ENCODE measurements at regions not wholly inside any gene's neighbourhood (a gene's known extent, or its start where the extent isn't known, plus 50 kb on each side); places are given as distances from the start of the nearest gene placed in this dataset.

GRCh38 chr5:135667204-135667603, 88.4 kb upstream of the CXCL14 start:
- H3K4me3 ChIP-seq (ENCODE audit: extremely low read depth in 1 of 4, insufficient read depth in 2 of 4, low read depth in 3 of 4, low read length in 4 of 4), result no peak overlapping the region
- no peak overlapping the region for H4K5ac ChIP-seq (ENCODE audit: insufficient read length, low read depth, low read length)
- H3K4ac ChIP-seq (replicated peaks; ENCODE audit: insufficient read length, low read depth, low read length), result no peak overlapping the region
- WGBS, 2 experiments (ENCODE audit: extremely low coverage in 1 of 2, insufficient coverage in 1 of 2, insufficient read length in 1 of 2, insufficient replicate concordance in 2 of 2, low coverage in 1 of 2, low lambda C conversion rate in 2 of 2, missing lambda C conversion rate in 1 of 2), result 91% methylated on average over 3 of the region's 3 CpGs; no CpG with 5 or more reads in 1 of the 2 experiments
- no peaks in the 10 kb centered on the region; a peak in 1 of 8 replicates for H3K36me3 ChIP-seq (ENCODE audit: control insufficient read depth in 2 of 4, insufficient read depth in 4 of 4, low read length in 3 of 4)
- no peak overlapping the region for H3K9ac ChIP-seq (replicated peaks in 1 of 4; ENCODE audit: extremely low read depth in 1 of 4, low read depth in 3 of 4, low read length in 3 of 4)
- H2BK5ac ChIP-seq (ENCODE audit: low read depth, low read length), result no peak overlapping the region
- no peak overlapping the region for H3K4me2 ChIP-seq (ENCODE audit: insufficient read depth in 1 of 2, low read depth in 2 of 2, low read length in 2 of 2)
- H4K20me1 ChIP-seq (replicated peaks in 1 of 2; ENCODE audit: control insufficient read depth in 1 of 2, insufficient read depth in 2 of 2, low read length in 2 of 2), result no peaks in the 10 kb centered on the region
- H2AK5ac ChIP-seq (ENCODE audit: low read depth, low read length), result no peak overlapping the region
- H3K79me1 ChIP-seq (ENCODE audit: low read depth, low read length), result no peaks in the 10 kb centered on the region
- no peak overlapping the region for H4K8ac ChIP-seq (ENCODE audit: extremely low read depth, insufficient read depth, low read length)
- no peak overlapping the region for H4K91ac ChIP-seq (replicated peaks; ENCODE audit: insufficient read length, low read length)
- no peak overlapping the region for H2BK15ac ChIP-seq (ENCODE audit: low read length)
- FAIRE-seq, result no peak
- POLR2A ChIA-PET (ENCODE audit: partially characterized antibody), result interaction anchor here (0.6 kb wide), 1 partner anchor 62 kb away, joined by 5 read pairs; no protein-coding TSS in a partner anchor
- H2AFZ ChIP-seq (ENCODE audit: low read length), result no peak overlapping the region
- DNase-seq (ENCODE audit: low read depth in 1 of 2, low spot score in 2 of 2), result no peak
- H3K4me1 ChIP-seq (replicated peaks in 1 of 4; ENCODE audit: control insufficient read depth in 3 of 4, insufficient read depth in 4 of 4, low read length in 3 of 4), result peaks cover 0 to 3% (median 0%) of the 10 kb centered on the region in 4 experiments; a peak in 1 of 7 replicates
- no peak overlapping the region for H3K56ac ChIP-seq (replicated peaks; ENCODE audit: insufficient read length, low read depth, low read length)
- H3K23ac ChIP-seq (ENCODE audit: insufficient read length), result no peak overlapping the region
- H3K9me3 ChIP-seq (ENCODE audit: insufficient read depth in 2 of 2, low read depth in 1 of 2, low read length in 1 of 2), result no peaks in the 10 kb centered on the region
- no peak overlapping the region for H3K27ac ChIP-seq (ENCODE audit: low read depth, low read length)
- no peaks in the 10 kb centered on the region for H3K23me2 ChIP-seq (ENCODE audit: low read depth, low read length)
- H3K14ac ChIP-seq (ENCODE audit: insufficient read length), result no peak overlapping the region
- H2BK20ac ChIP-seq (ENCODE audit: low read length), result no peak overlapping the region
- H2BK12ac ChIP-seq (ENCODE audit: low read depth, low read length), result no peak overlapping the region
- no peak overlapping the region for H3K18ac ChIP-seq (ENCODE audit: extremely low read depth, low read length)
- H3K27me3 ChIP-seq (replicated peaks in 1 of 4; ENCODE audit: control insufficient read depth in 3 of 4, extremely low read depth in 1 of 4, insufficient read depth in 3 of 4, low read length in 3 of 4), result no peaks in the 10 kb centered on the region
- H3K79me2 ChIP-seq (ENCODE audit: control insufficient read depth in 1 of 2, insufficient read depth in 2 of 2, low read length in 2 of 2), result no peaks in the 10 kb centered on the region
- CTCF ChIA-PET (ENCODE audit: partially characterized antibody), result interaction anchor here (0.8 to 1.3 kb wide), 5 partner anchors 16 to 98 kb away, joined by 3 to 4 read pairs (median 3); no protein-coding TSS in a partner anchor
- H2BK120ac ChIP-seq (replicated peaks; ENCODE audit: low read depth, low read length), result no peak overlapping the region
- TF ChIP-seq CHD1 (IDR thresholded peaks at IDR 0.05; ENCODE audit: low read depth, low read length), result no peak
- no peak for TF ChIP-seq POU5F1 (IDR thresholded peaks at IDR 0.05; ENCODE audit: low read depth, low read length)
- no peak for TF ChIP-seq RAD21 (IDR thresholded peaks at IDR 0.05 in 1 of 2, conservative IDR thresholded peaks at IDR 0.05 in 1 of 2; ENCODE audit: low read depth in 2 of 2, low read length in 2 of 2)
- no peak for TF ChIP-seq MAX (IDR thresholded peaks at IDR 0.05)
- TF ChIP-seq RFX5 (IDR thresholded peaks at IDR 0.05; ENCODE audit: borderline replicate concordance, low read depth, low read length), result no peak
- TF ChIP-seq CTBP2 (IDR thresholded peaks at IDR 0.05; ENCODE audit: borderline replicate concordance, insufficient read depth, insufficient read length, low read length), result no peak
- TF ChIP-seq NANOG (IDR thresholded peaks at IDR 0.05; ENCODE audit: insufficient read depth, low read depth, low read length, poor library complexity, severe bottlenecking), result no peak
- TF ChIP-seq HDAC6 (IDR thresholded peaks at IDR 0.05; ENCODE audit: low read depth, low read length), result no peak
- TF ChIP-seq CTCF (IDR thresholded peaks at IDR 0.05; ENCODE audit: control extremely low read depth in 1 of 3, insufficient read depth in 1 of 3, low read depth in 1 of 3, low read length in 3 of 3), result no peak
- TF ChIP-seq TAF1 (IDR thresholded peaks at IDR 0.05; ENCODE audit: low read depth, low read length), result no peak

Data from H1 (cell line).